ENCODE measurements at regions not wholly inside any gene's neighbourhood (a gene's known extent, or its start where the extent isn't known, plus 50 kb on each side); places are given as distances from the start of the nearest gene placed in this dataset.

DNA sequence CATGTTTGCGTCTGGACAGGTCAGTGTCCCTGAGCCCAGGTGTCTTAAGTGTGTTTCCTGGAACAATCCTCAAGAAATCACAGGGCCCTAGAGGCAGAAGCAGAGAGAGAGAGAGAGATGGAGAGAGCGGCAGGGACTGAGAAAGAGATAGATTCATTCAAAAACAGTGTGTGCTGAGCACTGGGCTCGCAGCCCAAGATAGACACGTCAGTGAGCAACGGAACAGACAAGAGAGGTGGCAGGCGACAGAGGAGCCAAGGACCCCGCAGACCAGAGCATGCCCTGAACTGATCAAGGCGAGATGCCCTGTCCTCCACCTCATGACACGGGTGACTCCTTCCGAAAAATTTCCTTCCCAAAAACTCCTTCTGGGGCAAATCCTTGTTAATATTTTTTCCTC, 362.0 kb upstream of the SULF2 start:
- TF ChIP-seq, protein P1, sequence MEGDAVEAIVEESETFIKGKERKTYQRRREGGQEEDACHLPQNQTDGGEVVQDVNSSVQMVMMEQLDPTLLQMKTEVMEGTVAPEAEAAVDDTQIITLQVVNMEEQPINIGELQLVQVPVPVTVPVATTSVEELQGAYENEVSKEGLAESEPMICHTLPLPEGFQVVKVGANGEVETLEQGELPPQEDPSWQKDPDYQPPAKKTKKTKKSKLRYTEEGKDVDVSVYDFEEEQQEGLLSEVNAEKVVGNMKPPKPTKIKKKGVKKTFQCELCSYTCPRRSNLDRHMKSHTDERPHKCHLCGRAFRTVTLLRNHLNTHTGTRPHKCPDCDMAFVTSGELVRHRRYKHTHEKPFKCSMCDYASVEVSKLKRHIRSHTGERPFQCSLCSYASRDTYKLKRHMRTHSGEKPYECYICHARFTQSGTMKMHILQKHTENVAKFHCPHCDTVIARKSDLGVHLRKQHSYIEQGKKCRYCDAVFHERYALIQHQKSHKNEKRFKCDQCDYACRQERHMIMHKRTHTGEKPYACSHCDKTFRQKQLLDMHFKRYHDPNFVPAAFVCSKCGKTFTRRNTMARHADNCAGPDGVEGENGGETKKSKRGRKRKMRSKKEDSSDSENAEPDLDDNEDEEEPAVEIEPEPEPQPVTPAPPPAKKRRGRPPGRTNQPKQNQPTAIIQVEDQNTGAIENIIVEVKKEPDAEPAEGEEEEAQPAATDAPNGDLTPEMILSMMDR (IDR thresholded peaks at IDR 0.05): no peak
- TF ChIP-seq POLR2A (IDR thresholded peaks at IDR 0.05): no peak
